Ishikawa (cell line): ENCODE measurements at regions not wholly inside any gene's neighbourhood (a gene's known extent, or its start where the extent isn't known, plus 50 kb on each side); places are given as distances from the start of the nearest gene placed in this dataset.

Source experiments
- CEBPB ChIP-seq: IDR thresholded peaks from 2 replicates; pipeline ENCODE4 v1.6.1; 2012
- EP300 ChIP-seq: IDR thresholded peaks from 2 replicates; pipeline ENCODE4 v1.6.1; 2012; ENCODE audit warnings: borderline replicate concordance
- MAX ChIP-seq: IDR thresholded peaks from 2 replicates; pipeline ENCODE4 v1.6.1; 2012
- TCF12 ChIP-seq: IDR thresholded peaks from 2 replicates; pipeline ENCODE4 v1.6.1; 2012; ENCODE audit warnings: low read depth

GRCh38 chr5:53161876-53162275 is 52.3 kb upstream of the MOCS2 start:
- TF ChIP-seq EP300 = no peak
- no peak for TF ChIP-seq CEBPB
- TF ChIP-seq MAX = no peak
- TF ChIP-seq TCF12 = no peak
